Neuronal stem cell (in vitro differentiated cells): ENCODE measurements at regions not wholly inside any gene's neighbourhood (a gene's known extent, or its start where the extent isn't known, plus 50 kb on each side); places are given as distances from the start of the nearest gene placed in this dataset.

Source experiments
- DNase-seq: peaks from one replicate; pipeline ENCODE4 v3.0.0-alpha.2; 2013; ENCODE audit warnings: low spot score
- H2AFZ ChIP-seq: one replicate; pipeline ENCODE4 v1.6.1; 2013; ENCODE audit warnings: mild to moderate bottlenecking, low read length, inconsistent platforms
- H2AK5ac ChIP-seq: 2 replicates; pipeline ENCODE4 v1.6.1; 2013; ENCODE audit warnings: low read depth, mild to moderate bottlenecking, inconsistent platforms, low read length, moderate library complexity, mixed read lengths
- H2BK120ac ChIP-seq: 2 replicates; pipeline ENCODE4 v1.6.1; 2013; ENCODE audit warnings: low read depth, mild to moderate bottlenecking, inconsistent platforms, low read length, moderate library complexity, mixed read lengths
- H2BK12ac ChIP-seq: one replicate; pipeline ENCODE4 v1.6.1; 2013; ENCODE audit warnings: low read length, inconsistent platforms
- H2BK15ac ChIP-seq: 2 replicates; pipeline ENCODE4 v1.6.1; 2013; ENCODE audit warnings: mild to moderate bottlenecking, low read length, inconsistent platforms, mixed read lengths
- H2BK5ac ChIP-seq: one replicate; pipeline ENCODE4 v1.6.1; 2013; ENCODE audit warnings: inconsistent platforms, mild to moderate bottlenecking, low read length, moderate library complexity
- H3K14ac ChIP-seq: one replicate; pipeline ENCODE4 v1.6.1; 2013; ENCODE audit warnings: low read length, inconsistent platforms
- H3K18ac ChIP-seq: 2 replicates; pipeline ENCODE4 v1.6.1; 2013; ENCODE audit warnings: low read length, inconsistent platforms
- H3K23ac ChIP-seq: 2 replicates; pipeline ENCODE4 v1.6.1; 2013; ENCODE audit warnings: low read depth, mild to moderate bottlenecking, mixed read lengths, low read length, inconsistent platforms; ENCODE audit not compliant: poor library complexity
- H3K27ac ChIP-seq: replicated peaks from 3 replicates; pipeline ENCODE4 v1.5.1; 2013; ENCODE audit warnings: low read length, inconsistent platforms
- H3K27me3 ChIP-seq, 3 experiments: 2 replicates each; pipeline ENCODE4 v1.6.1; 2013; ENCODE audit warnings: low read length in 3 of 3, mild to moderate bottlenecking in 2 of 3, inconsistent platforms in 1 of 3, low read depth in 1 of 3, mixed read lengths in 1 of 3, moderate library complexity in 1 of 3; ENCODE audit not compliant: control insufficient read depth in 3 of 3, insufficient read depth in 3 of 3
- H3K36me3 ChIP-seq, 2 donors: replicated peaks in 1 of 2; 2 replicates each; pipeline ENCODE4 v1.6.1; 2013; ENCODE audit warnings: low read length in 2 of 2; ENCODE audit not compliant: control insufficient read depth in 2 of 2, insufficient read depth in 2 of 2
- H3K4ac ChIP-seq: 2 replicates; pipeline ENCODE4 v1.6.1; 2013; ENCODE audit warnings: inconsistent platforms, mild to moderate bottlenecking, low read length, moderate library complexity
- H3K4me1 ChIP-seq, 2 donors: 1 replicate in 1 of 2; 2 replicates in 1 of 2; pipeline ENCODE4 v1.6.1; 2013; ENCODE audit warnings: low read length in 2 of 2, low read depth in 1 of 2; ENCODE audit not compliant: control insufficient read depth in 2 of 2, insufficient read depth in 1 of 2
- H3K4me2 ChIP-seq: one replicate; pipeline ENCODE4 v1.6.1; 2013; ENCODE audit warnings: mild to moderate bottlenecking, low read length, inconsistent platforms; ENCODE audit not compliant: insufficient read depth, poor library complexity, severe bottlenecking
- H3K4me3 ChIP-seq, 2 donors: 2 replicates each; pipeline ENCODE4 v1.5.1; 2013; ENCODE audit warnings: low read length in 2 of 2, mild to moderate bottlenecking in 2 of 2, inconsistent platforms in 1 of 2, moderate library complexity in 1 of 2
- H3K79me1 ChIP-seq: one replicate; pipeline ENCODE4 v1.6.1; 2013; ENCODE audit warnings: low read depth, mild to moderate bottlenecking, inconsistent platforms, low read length, moderate library complexity
- H3K9ac ChIP-seq: one replicate; pipeline ENCODE4 v1.6.1; 2013; ENCODE audit warnings: mild to moderate bottlenecking, low read depth, low read length, inconsistent platforms; ENCODE audit not compliant: poor library complexity
- H3K9me3 ChIP-seq, 2 donors: replicated peaks in 1 of 2; 2 replicates each; pipeline versions ENCODE3 to v1.6.1; 2013; ENCODE audit warnings: low read length in 2 of 2, mild to moderate bottlenecking in 2 of 2, inconsistent platforms in 1 of 2, low read depth in 1 of 2, mixed read lengths in 1 of 2, moderate library complexity in 1 of 2; ENCODE audit not compliant: control insufficient read depth in 2 of 2, insufficient read depth in 1 of 2
- H4K8ac ChIP-seq: one replicate; pipeline ENCODE4 v1.6.1; 2013; ENCODE audit warnings: low read depth, mild to moderate bottlenecking, inconsistent platforms, low read length, moderate library complexity
- H4K91ac ChIP-seq: one replicate; pipeline ENCODE4 v1.6.1; 2013; ENCODE audit warnings: low read length, low read depth, mild to moderate bottlenecking, inconsistent platforms; ENCODE audit not compliant: poor library complexity
- WGBS, 2 donors: extraction: QIAGEN DNeasy Blood & Tissue Kit; methylation state at CpG; one replicate each; pipeline ENCODE4 v1.1.7; 2013; ENCODE audit warnings: missing lambda C conversion rate in 2 of 2, mixed read lengths in 1 of 2; ENCODE audit not compliant: insufficient read length in 2 of 2, insufficient replicate concordance in 1 of 2; ENCODE audit errors: extremely low coverage in 2 of 2; 5-methylcytosine and 5-hydroxymethylcytosine counted together

DNA sequence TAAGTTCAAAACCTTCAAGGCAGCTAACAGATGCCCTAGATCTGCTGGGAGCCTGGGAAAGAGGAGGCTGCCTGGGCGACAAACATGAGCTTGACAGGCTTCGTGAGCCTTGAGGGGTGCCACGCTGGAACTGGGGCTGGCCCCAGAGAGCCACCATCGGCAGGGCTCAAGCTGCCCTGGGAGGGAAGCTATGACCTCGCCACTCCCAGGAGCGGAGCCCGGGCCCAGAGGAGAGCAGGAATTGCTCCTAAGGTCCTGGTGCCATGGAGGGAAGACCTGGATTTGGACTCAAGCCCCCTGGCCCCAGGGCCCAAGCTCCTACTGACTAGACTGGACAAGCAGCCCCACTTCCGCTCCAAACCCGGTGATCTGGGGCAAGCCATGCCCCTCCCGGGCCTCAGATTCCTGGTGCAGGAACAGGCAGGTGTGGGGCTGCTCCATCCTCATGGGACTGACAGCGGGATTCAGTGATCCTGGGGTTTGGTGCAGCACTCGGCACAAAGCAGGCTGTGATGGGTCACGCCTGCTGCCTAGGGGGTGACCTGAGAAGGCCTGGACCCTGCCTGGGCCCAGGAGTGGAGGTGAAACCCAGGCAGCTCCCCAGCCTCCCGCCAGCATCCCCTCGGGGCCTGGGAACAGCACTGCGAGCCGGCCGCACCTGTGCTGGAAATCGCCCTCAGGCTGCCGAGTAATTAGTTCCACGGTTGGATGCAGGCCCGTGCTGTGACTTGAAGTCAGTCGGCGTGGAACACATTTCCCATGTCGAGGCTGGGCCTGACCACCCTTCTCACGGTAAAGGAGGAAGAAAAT, 246.9 kb downstream of the NDUFA10 start:
- Histone ChIP-seq H3K27ac (no peak overlapping the region), H4K8ac (no peak overlapping the region), H3K23ac (no peak overlapping the region), H3K9ac (no peak overlapping the region), H3K9me3 (peaks cover 0 to 8% of the 10 kb centered on the region in 2 donors), H2AFZ (no peak overlapping the region), H3K4me1 (no peaks in the 10 kb centered on the region), H3K18ac (peak overlapping the region; percentile 46), H2AK5ac (peak overlapping the region; percentile 1), H2BK15ac (no peak overlapping the region), H3K14ac (no peak overlapping the region), H2BK12ac (no peak overlapping the region), H3K79me1 (no peaks in the 10 kb centered on the region), H2BK120ac (no peak overlapping the region), H3K4me2 (no peak overlapping the region), H4K91ac (no peak overlapping the region), H2BK5ac (no peak overlapping the region), H3K4me3 (no peak overlapping the region), H3K27me3 (peaks cover 3 to 12% (median 7%) of the 10 kb centered on the region in 3 experiments), H3K36me3 (no peaks in the 10 kb centered on the region), H3K4ac (no peak overlapping the region)
- WGBS, 2 donors = no CpG with 5 or more reads among the region's 26 CpGs
- no peak for DNase-seq

DNA sequence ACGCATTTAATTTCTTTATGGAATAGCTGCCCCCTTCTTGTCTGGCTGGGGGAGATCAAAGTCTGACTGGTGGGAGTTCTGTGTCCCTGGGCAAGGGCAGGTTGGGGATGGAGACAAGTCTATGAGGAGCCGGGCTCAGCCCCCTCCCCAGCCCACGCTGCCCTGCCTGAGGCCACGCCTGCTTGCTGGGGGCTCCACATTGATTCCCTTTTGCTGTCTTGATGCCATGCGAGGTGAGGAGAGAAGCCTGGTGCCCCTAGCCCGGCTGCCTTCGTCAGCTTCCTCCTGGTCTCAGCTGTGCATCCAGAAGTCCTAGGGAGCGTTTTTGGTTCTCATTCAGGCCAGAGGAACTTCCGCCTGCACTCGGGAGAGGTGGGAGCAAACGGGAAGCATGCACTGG, 247.9 kb downstream of the NDUFA10 start:
- no peak for DNase-seq
- Histone ChIP-seq H3K14ac (no peak overlapping the region), H2BK120ac (no peak overlapping the region), H3K27ac (no peak overlapping the region), H3K18ac (no peak overlapping the region), H2AFZ (no peak overlapping the region), H3K9me3 (peaks cover 0 to 8% of the 10 kb centered on the region in 2 donors), H3K4me2 (no peak overlapping the region), H3K36me3 (no peaks in the 10 kb centered on the region), H2BK15ac (no peak overlapping the region), H3K23ac (no peak overlapping the region), H3K4ac (no peak overlapping the region), H3K27me3 (peaks cover 0 to 13% (median 7%) of the 10 kb centered on the region in 3 experiments), H3K9ac (no peak overlapping the region), H2AK5ac (no peak overlapping the region), H4K8ac (no peak overlapping the region), H4K91ac (no peak overlapping the region), H3K4me3 (no peak overlapping the region), H2BK12ac (no peak overlapping the region), H3K79me1 (no peaks in the 10 kb centered on the region), H2BK5ac (no peak overlapping the region), H3K4me1 (no peaks in the 10 kb centered on the region)
- WGBS, 2 donors = no CpG with 5 or more reads among the region's 11 CpGs

DNA sequence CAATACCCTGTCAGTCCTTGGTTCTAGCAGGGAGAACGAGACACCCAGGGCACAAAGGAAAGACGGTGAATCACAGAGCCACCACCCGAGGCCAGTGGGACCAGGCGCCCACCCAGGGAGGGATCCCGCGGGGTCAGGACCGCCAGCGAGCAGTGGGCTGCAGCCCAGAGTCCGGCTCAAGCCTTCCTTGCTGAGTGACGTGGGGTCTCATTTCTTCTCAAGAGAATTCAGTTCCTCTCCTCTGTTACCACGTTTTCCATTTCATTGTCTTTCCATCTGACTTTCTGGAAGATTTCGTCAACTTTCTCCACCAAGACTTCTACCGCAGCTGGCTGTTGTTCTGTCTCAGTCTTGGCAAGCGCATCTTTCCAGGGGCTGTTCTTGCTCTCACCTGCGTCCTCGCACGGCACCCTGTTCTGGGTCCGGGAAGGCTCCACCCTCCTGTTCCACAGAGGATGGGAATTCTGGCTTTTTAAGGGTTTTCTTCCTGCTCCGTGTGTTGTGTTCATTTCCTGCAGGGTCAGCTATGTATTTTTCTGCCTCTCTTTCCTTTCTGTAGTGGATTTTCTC, 248.6 kb downstream of the NDUFA10 start:
- H3K4ac ChIP-seq = no peak overlapping the region
- H2BK12ac ChIP-seq = no peak overlapping the region
- no peak overlapping the region for H2AK5ac ChIP-seq
- no peak overlapping the region for H3K23ac ChIP-seq
- H3K4me2 ChIP-seq = no peak overlapping the region
- peaks cover 0 to 13% (median 7%) of the 10 kb centered on the region in 3 experiments for H3K27me3 ChIP-seq
- H4K8ac ChIP-seq = no peak overlapping the region
- no peak overlapping the region for H3K14ac ChIP-seq
- H2BK15ac ChIP-seq = no peak overlapping the region
- peaks cover 0 to 9% of the 10 kb centered on the region in 2 donors for H3K9me3 ChIP-seq
- no peaks in the 10 kb centered on the region for H3K4me1 ChIP-seq
- no peaks in the 10 kb centered on the region for H3K36me3 ChIP-seq
- H2AFZ ChIP-seq = no peak overlapping the region
- WGBS, 2 donors = no CpG with 5 or more reads among the region's 19 CpGs
- H4K91ac ChIP-seq = no peak overlapping the region
- no peak overlapping the region for H3K4me3 ChIP-seq
- no peaks in the 10 kb centered on the region for H3K79me1 ChIP-seq
- no peak overlapping the region for H3K27ac ChIP-seq
- H2BK5ac ChIP-seq = no peak overlapping the region
- H3K9ac ChIP-seq = no peak overlapping the region
- H2BK120ac ChIP-seq = no peak overlapping the region
- no peak for DNase-seq
- H3K18ac ChIP-seq = no peak overlapping the region

DNA sequence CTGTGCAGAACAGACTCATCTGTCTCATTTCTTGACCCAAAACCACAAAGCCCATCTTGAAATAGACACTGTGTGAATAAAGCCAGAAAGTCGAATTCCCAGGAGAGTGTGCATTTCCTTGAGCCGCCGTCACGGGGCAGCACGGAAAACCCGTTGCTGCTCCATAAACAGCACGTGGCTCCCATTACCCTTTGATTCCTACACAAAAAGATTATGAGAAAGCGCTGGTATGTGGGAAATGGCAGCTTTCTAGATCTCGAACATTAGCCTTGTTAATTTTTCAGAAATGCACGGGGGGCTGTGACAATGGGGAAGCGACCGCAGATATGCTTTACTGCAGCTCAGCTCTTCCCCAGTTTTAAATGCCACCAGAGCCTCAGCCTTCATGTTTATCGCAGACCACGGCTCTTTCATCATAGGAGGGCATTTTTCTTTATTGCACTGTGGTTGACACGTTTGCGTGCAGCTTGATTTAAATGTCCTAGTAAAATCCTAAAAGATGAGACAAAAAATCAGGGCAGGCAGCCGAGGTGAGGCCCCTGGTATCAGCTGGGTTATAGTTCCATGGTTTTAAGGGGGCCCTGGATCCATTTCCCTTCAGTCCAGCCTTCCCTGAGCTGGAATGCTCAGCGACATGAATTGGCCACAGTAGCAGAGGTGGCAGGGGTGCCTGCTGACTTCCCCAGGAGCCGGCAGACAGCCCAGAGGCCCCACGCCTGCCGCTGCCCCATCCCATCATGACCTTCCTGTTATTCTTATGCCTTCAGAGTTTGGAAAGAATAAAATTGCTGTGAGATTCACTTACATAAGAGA, 249.3 kb downstream of the NDUFA10 start:
- no peak overlapping the region for H2BK12ac ChIP-seq
- no peak for DNase-seq
- no peak overlapping the region for H2BK5ac ChIP-seq
- H3K4ac ChIP-seq = no peak overlapping the region
- H2BK120ac ChIP-seq = no peak overlapping the region
- H3K79me1 ChIP-seq = no peaks in the 10 kb centered on the region
- no peak overlapping the region for H2AFZ ChIP-seq
- H3K23ac ChIP-seq = no peak overlapping the region
- no peak overlapping the region for H3K4me3 ChIP-seq
- H3K4me2 ChIP-seq = no peak overlapping the region
- H3K36me3 ChIP-seq = no peaks in the 10 kb centered on the region
- no peaks in the 10 kb centered on the region for H3K4me1 ChIP-seq
- no peak overlapping the region for H4K91ac ChIP-seq
- no peak overlapping the region for H4K8ac ChIP-seq
- H3K27ac ChIP-seq = no peak overlapping the region
- no peak overlapping the region for H2BK15ac ChIP-seq
- peaks cover 0 to 11% (median 7%) of the 10 kb centered on the region in 3 experiments for H3K27me3 ChIP-seq
- H3K9me3 ChIP-seq = peaks cover 0 to 7% of the 10 kb centered on the region in 2 donors
- H2AK5ac ChIP-seq = no peak overlapping the region
- H3K14ac ChIP-seq = peak overlapping the region; percentile 66
- no CpG with 5 or more reads among the region's 21 CpGs for WGBS, 2 donors
- no peak overlapping the region for H3K18ac ChIP-seq
- H3K9ac ChIP-seq = no peak overlapping the region
